ENCODE measurements at regions not wholly inside any gene's neighbourhood (a gene's known extent, or its start where the extent isn't known, plus 50 kb on each side); places are given as distances from the start of the nearest gene placed in this dataset.
"Not testable (repeated sequence)": the region's sequence is repeated elsewhere in the genome, so short reads cannot be mapped to it uniquely, and the experiment has no call there.

DNA sequence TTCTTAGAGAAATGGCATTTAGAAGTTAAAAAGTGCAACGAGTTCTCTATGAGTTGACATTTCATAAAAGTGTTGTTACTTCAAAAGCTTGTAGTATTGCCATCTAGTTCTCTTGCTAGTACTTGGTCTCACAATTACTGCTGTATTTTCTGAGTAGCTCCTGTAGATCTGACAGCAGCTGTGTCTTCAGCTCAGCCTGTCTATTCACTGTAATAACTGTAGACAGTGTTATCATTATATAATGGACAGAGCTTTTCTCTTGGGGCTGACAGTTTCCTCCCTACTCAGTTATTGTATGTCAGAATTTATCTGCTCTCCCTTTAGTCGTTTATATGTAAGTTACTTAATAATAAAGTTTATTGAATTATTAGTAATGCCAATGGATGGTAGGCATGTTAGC, 388.7 kb upstream of the VSTM2A start:
- no peak for FAIRE-seq

DNA sequence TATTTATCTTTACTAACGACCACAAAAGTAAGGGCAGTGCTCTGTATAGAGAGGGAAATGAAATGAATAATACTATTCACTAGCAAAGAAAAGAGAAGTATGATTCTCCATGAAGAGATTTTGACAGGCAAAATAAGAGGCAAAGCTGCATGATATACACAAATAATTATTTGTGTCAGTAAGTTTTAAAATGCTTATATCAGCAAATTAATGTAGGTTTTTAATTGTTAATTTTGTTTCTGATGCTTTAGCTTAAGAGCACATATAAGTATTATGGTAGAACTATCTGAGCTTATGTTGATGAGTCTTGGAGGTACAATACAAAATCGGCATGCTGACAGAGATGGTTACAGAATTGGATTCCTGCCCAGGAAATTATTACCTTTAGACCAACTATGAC, 383.1 kb upstream of the VSTM2A start:
- no peak for FAIRE-seq

DNA sequence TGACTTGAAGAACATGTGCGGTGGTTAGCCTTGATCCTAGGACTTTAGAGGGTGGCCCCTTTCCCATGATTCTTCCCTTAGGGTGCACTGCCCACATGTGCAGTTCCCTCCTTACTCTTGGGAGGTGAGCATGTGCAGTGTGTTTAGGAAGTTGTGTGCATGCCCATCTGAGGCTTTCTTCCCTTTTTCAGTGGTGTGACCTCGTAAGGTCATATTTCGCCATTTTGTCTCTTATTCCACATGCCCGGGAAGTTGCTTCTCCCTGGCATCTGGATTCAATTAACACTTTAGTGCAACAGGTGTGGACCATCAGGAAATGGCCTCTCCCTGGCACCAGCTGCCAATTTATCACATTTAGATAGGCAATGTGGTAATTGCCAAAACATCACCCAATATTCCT, 380.6 kb upstream of the VSTM2A start:
- FAIRE-seq = no peak

DNA sequence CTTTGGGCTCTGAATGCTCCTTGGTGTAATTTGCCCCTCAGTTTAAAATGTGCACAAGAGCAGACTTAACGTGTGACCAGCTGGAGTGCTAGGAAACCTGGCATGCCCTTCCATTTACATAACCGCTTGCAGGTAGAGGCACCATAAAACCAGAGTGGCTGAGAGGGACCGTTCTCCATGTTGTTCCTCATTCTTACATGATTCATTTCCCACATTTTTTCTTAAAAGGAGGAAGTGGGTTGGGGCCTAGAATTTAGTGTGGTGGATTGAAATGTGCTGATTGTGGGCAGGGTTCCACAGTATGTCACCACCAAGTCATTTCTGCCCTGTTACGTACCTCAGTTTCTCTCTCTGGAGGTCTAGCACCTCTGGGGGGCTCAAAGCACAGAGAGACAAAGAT, 375.8 kb upstream of the VSTM2A start:
- no peak for FAIRE-seq

DNA sequence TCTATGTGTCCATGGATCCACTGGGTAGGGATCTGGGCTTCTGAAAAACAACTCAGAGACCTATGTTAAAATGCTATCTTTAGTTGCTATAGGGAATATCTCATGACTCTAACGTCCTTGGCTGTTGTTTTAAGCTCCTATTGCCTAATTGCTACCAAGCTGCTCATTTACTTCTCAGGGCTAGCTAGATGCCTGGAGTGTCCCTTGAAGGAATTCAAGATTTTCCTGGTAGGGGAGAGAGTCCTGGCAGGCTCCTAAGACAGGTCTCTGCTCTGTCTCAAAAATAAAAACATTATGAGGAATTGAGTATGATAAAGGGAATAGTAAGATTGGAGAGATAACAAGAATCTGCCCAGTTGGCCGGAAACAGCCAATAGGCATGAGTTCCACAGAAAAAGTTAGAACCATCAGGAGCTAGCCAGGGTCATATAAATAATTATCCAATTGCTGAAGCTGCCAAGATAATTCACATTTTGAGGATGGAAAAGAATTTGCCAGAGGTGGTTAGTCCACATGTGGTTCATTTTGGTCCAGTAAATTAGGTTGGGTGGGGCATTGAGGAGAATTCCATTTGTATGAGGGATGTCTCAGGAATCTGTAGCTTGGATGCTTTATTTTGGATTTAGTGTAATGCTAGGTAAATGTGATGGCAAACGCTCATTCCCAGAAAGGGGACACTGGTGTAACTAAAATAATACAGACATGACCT, 362.7 kb upstream of the VSTM2A start:
- no peak for FAIRE-seq

DNA sequence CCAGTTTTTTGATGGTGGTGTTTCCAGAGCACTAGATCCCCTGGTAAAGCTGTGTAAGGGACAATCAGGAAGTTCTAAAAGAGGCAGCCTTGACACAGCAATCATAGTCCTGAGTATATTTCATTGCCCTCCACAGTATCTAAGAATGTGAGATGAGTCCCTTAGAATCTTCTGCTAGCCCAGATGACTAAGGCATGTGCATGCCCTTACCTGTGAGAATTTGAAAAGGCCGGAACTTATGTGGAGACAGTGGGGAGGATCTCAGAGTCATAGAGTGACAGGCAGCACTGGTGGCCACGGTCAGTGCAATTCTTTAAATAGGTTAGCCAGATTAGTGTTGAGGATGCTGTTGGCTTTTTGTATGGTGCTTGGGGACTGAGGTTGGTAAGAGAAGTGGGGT, 361.4 kb upstream of the VSTM2A start:
- no peak for FAIRE-seq

DNA sequence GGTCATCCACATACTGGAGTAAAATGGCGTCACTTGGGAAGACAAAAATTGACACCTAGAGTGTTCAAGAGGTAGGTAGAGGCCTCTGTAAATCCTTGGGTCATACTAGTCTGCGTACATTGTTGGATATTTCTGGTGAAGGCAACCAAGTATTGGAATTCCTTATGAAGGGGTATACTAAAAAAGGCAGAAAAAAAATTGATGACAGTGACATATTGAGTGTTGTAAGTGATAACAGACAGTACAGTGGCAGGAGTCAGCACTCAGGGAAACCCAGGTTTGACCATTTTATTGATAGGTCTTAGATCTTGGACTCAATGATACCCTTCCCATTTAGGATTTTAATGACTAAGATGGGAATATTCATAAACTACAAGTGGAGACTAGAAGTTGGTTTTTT, 359.1 kb upstream of the VSTM2A start:
- no peak for FAIRE-seq

DNA sequence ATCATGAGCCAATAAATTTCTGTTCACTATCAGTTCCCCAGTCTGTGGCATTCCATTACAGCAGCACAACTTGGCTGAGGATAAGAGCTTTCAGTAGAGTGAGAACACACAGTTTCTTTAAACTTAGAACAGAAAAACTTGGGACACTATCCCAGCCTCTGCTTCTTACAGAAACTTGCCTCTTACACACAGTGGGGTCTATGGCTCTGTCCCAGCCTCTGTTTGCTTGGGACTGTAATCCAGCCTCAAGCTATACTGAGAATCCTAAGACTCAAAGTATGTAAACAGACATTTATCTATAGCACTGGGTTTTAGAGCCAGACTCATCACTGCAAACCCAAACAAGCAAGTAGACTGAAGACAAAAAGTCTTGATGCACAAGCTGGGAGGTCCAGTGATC, 355.8 kb upstream of the VSTM2A start:
- no peak for FAIRE-seq

DNA sequence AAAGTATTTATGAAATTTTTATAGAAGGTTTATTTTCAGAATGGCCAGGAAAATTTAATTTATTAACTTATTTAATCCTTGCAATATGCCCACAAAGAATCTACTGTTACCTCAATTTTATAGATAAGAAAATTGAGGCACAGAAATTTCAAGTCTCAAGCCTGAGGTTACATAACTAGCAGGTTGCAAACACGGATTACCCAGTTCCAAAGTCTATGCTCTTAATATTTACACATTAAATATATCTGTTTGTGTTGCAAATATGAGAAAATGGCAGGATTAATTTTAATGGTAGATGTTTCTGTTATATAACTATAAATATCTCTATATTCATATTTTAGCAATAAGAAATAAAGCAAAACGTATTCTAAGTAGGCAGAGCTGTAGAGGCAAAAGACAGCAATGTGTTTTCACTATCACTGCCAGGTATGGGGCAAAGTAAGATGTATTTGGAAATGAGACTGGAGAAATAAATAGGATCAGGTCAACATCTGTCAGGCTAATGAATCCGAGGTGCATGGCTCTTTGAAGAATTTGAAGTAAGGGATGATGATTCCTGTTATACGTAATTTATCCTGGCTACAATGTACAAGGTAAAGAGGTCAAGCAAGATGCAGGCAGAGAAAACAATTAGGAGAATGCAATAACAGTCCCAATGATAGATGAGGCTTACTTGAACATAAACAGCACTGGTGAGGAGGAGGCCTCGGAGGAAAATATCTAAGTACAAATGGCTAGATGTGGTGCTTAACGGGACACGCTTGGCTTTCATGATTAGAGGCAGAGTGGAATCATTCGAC, 354.1 kb upstream of the VSTM2A start:
- FAIRE-seq = no peak

DNA sequence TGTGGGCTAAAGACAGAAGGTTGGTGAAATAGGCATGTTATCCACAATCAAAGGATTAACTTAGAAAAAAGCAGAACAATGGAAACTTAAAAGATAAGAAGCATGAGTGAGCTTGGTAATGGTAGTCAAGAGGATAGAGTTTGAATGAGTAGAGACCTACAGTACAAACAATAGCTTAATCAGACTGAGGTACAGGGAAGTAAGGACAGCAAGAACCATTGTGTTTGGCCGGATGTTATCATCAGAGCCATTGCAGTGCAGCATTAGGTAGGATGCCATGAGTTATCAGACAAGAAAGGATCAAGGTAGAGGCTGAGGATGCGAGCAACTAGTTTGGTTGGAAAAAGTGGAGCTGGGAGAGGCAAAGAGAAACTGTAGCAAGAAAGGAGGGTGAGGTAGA, 353.3 kb upstream of the VSTM2A start:
- FAIRE-seq = no peak

DNA sequence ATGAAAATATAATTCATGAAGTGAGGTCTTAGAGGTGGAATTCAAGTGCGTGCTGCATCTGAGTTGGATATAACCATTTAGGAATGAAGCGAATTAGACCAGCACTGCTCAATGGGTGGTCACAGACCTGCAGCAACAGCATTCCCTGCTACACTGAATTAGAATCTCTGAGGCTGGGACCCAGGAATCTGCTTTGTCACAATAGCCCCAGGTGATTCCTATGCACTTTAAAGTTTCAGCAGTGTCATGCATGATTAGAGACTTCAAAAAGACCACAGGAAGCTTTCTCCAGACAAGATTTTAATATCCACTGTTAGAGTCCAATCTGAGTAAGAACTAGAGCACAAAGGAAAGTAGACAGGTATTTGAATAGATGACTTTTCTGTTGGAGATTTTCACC, 352.8 kb upstream of the VSTM2A start:
- FAIRE-seq = no peak

DNA sequence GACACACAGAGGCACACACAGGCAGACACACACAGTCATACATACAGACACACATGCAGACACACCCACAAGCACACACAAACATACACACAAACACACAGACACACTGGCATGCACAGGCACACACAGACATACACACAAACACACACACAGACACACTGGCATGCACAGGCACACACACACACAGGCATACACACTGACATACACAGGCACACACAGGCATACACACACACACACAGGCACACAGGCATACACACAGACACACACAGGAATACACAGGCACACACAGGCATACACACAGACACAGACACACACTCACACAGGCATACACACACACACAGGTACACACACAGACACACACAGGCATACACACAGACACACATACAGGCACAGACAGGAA, 340.7 kb upstream of the VSTM2A start:
- no peak for FAIRE-seq

DNA sequence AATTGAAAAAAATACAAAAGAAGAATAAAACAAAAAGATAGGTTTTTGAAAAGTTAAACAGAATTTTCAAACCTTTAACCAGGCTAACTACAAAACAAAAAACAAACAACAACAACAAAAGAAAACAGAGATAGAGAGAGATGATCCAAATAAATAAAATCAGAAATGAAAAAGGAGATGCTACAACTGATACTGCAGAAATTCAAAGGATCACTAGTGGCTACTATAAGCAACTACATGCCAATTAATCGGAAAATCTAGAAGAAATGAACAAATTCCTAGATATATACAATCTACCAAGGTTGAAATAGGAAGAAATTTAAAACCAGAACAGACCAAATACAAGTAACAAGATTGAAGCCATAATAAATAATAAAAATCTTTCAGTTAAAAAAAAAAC, 326.8 kb upstream of the VSTM2A start:
- FAIRE-seq = no peak

DNA sequence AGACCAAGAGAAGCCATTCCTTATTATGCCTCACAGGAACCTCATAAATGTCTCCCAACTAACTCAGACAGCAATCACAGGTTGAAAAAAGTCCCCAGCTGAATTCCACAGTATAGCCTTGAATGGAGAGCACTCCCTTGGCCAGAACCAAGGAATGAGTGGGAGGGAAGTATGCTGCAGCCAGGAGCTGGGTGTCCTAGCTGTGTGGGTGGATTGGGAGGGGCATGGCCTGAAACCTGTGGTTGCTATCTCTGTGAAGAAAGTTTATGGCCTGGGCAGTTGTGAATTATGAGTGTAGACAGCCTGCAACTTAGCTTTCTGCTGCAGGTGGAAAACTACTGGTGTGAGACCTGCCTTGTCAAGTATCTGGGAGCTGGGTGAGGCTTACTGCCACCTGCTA, 316.1 kb upstream of the VSTM2A start:
- not testable (repeated sequence) for FAIRE-seq

DNA sequence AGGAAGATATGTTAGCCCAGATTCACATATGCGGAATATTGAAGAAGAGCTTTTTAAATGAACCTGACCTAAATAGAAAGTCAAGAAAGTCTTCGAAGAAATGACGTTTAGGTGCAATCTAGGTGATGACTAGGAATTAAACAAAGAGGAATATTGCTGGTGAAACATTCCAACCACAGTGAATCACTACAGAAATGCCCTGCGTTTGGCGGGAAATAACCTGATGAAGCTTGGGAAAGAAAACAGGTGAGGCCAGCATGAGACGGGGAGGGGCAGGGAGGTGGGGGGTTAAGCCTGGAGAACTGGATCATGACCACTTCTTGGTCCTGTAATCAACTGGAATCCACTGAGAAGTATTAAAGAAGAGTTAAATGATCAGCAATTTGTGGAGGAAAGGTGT, 299.4 kb upstream of the VSTM2A start:
- no peak for FAIRE-seq

DNA sequence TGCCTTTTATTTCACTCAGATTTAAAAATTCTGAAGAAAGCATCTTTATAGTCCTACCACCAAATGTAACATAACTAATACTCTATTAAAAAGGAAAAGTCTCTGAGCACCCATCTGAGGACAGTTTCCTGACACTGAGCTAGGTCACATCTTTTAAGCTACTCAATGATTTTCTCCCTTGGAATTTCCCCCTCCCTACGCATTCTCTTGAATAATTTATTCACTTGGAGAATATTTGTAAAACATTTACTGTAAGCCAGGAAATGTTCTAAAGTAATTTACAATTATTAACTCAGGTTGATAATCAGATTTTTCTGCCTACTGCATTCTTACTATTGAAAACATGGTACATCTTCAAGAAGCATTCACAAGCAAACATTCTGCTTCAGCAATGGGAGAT, 297.2 kb upstream of the VSTM2A start:
- FAIRE-seq = no peak

DNA sequence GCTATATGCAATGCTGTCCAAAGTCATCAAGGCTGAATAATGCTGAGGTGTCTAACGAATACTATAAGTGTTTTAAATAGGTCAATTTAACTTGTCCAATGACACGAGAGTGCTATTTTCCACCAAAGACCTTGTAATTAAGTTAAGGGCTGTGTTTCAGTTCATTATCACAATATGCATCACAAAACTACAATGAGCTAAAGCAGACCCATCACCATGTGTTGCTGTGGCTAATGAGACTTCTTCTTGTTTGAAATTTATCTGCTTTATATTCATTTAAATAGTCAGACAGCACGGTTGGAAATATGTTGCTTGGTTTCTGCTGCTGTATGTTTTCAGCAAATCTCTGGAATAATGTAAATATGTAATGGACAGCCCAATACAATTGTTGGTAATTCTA, 292.5 kb upstream of the VSTM2A start:
- FAIRE-seq = no peak

DNA sequence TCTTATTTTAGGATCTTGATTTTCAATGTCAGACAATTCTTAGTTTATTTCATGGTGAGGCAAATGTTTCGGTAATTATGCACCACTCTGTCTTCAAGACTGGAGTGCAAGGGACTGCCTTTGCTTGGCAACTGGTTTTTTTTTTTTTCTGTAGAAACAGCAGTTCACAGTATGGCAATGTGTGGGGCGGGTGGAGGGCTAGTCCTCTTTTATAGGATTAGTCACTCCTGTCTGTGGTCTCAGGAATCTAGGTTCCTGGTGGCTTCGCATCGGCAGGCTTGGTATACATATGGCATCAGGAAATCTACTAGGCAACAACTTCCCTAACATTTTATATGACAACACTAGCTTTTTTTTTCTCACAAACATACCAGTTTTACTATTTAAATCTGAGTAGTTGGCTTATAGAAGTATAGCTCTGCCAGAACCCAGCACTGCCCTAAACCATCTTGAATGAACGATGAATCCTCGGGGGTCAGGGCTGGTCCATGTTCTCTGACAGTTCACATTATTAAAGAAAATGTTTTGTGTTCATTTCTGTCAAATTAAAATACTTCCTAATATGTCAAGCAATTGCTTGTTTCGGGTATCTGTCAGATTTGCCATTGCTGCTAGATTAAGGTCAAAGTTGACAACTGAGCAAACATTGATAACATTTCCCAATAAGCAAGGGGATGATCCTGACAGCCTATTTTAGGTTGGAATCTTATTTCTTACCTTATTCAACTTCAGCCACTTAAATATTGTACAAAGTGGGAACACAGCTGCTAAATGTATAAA, 289.7 kb upstream of the VSTM2A start:
- FAIRE-seq = no peak

DNA sequence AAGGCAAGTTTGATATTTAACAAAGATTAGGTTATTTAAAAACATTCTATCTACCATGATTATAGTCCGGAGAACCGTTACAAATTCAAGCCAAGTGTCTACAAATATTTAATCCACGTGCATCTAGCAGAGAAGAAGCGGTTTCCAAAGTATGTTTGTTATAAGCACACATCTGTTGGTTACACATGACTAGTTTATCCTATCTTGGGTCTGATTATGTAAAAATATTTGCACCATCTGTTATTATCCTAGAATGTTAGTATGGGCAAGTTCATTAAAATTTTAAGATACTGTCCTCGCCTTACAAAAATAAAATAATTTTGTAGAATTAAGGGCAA, 289.2 kb upstream of the VSTM2A start:
- no peak for FAIRE-seq

DNA sequence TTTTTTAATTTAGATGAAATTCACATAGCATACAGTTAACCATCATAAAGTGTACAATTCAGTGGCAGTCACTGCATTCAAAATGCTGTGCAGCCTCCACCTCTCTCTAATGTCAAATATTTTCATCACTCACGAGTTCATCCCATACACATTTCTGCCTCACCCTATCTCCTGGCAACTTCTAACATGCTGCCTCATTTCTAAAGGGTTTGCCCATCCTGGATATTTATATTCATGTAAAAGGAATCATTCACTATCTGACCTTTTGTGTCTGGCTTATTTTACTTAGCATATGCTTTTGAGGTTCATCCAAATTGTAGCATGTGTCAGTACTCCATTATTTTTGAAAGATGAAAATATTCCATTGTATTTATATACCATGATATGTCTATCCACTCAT, 286.9 kb upstream of the VSTM2A start:
- no peak for FAIRE-seq

DNA sequence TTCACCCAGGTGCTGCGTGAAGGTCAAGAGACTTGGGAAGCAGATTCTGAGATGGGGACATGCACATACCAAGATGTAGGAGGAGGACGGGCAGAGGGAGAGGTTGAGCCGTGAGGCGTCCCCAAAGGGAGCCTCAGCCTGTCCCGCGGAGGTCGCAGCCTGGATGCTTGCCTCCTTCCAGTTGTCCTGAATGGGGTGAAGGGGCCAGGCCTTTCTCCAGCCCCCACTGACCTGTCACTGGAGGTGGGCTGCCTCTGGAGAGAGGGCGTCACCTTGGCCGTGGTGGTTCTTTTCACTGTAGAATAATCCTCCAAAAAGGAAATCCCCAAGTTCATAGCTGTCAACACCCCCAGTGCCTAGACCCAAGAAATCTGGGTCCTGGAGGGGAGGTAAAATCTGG, 283.0 kb upstream of the VSTM2A start:
- no peak for FAIRE-seq

DNA sequence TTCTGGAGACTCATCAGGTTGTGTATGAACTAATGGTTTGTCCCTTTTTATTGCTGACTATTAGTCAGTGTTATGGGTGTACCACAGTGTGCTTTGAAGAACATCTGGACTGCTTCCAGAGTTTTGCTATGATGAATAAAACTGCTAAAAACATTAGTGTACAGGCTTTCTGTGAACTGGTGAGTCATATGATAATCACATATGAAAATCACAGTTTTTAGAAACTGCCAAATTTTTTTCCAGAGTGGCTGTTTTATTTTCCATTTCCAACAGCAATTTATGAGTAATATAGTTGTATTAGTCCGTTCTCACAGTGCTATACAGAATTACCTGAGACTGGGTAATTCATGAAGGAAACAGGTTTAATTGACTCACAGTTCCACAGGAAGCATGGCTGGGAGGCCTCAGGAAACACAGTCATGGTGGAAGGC, 281.2 kb upstream of the VSTM2A start:
- FAIRE-seq = no peak

DNA sequence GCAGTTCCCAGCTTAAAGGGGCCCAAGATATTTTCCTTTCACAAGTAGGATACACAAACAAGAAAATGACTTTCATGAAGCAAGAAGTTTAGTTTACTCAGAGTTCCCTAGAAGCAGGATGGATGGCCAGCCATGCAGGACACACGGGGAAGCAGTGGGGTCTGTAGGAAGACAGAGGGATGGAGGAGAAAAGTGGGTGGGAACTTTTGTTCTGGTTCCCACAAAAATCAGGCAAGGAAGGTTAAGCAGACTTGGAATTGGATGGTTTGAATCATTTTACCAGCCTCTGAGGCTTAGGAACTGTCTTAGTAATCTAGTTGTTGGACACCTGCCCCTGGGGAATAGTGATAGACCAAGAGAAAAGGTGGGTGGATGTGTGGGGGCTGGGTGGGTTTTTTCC, 263.3 kb upstream of the VSTM2A start:
- FAIRE-seq = no peak

All from G401.6 (cell line).